ENCODE measurements at regions not wholly inside any gene's neighbourhood (a gene's known extent, or its start where the extent isn't known, plus 50 kb on each side); places are given as distances from the start of the nearest gene placed in this dataset.
"Not testable (repeated sequence)": the region's sequence is repeated elsewhere in the genome, so short reads cannot be mapped to it uniquely, and the experiment has no call there.

DNA sequence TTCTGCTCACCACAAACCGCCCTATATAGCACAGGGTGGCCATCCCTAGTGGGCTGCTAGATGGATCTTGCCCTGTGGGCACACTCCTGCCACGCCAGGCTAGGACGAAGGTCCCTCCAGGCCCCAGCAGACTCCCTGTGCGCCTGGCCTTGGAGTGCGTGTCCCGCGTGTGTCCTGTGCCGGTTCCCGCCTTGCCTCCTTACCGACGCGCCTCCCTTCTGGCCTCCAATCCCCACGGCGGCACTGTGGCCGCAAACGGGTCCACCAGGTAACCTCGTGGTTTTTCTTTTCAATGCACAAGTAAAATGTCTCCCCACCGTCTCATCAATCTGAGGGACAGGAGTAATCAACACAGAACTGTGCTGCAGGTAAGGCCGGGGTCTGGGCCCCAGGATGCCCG lies 133.8 kb upstream of the PHACTR3 start:
- Mint-ChIP-seq H3K36me3 (no peaks in the 10 kb centered on the region), H3K27me3 (peaks cover 9 to 11% of the 10 kb centered on the region in 2 donors), H3K4me1 (no peaks in the 10 kb centered on the region), H3K9me3 (no peaks in the 10 kb centered on the region), H3K4me3 (no peak overlapping the region), H3K27ac (no peak overlapping the region)
- no peak for DNase-seq
- no peak for ATAC-seq (replicated peaks)

DNA sequence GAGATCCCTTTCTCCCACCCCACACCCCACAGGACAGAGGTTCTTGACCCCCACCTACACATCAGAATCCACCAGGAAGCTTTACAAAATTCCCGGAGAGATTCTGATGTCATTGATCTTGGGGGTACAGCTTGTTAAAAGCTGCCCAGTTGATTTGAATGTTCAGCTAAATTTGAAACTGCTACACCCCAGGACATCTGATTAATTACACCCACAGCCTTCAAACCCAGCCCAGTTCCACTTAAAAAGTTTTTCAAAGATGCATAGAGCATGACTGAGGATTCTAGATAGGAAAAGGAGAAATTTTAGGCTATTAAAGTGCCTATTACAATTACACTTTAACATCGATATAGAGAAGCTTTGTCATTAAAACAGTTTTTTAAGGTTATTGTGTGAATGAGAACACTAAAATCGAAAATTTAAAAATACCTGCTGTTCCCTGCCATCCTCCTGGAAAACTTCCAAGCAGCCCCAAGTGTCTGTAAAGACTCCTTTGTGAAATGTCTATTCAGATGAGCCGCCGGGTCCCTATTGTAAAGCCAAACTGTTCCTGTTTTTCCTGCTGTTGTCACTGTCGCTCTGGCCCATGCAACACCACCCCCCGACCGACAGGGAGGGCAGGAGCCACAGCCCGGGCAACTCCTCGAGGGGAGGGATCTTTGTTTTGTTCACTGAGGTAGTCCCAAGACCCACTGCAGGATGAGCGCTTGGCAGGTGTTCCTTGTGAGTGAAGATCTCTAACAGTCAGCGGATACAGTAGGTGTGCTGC lies 132.5 kb upstream of the PHACTR3 start:
- ATAC-seq (replicated peaks) = no peak
- peaks cover 10 to 15% of the 10 kb centered on the region in 2 donors for H3K27me3 Mint-ChIP-seq
- H3K4me1 Mint-ChIP-seq = no peaks in the 10 kb centered on the region

DNA sequence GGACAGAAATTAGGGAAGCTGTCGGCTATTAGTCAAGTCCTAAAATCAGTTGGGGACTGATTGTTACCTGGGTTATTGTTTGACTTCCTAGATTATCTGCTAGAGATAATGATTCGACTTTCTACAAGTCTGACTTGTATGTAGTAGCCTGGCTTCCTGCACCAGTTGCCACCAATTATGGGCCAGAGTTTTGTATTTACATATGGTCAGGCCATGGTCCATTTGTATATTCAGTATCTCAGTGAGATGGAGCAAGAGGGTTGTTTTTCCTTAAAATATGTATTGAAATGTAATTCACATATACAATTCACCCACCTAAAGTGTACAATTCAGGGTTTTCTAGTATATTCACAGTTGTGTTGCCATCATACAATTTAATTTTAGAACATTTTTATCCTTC lies 130.6 kb upstream of the PHACTR3 start:
- H3K4me3 Mint-ChIP-seq = no peak overlapping the region
- peaks cover 12 to 15% of the 10 kb centered on the region in 2 donors for H3K27me3 Mint-ChIP-seq
- ATAC-seq (replicated peaks) = no peak
- no peaks in the 10 kb centered on the region for H3K36me3 Mint-ChIP-seq
- no peaks in the 10 kb centered on the region for H3K9me3 Mint-ChIP-seq
- no peaks in the 10 kb centered on the region for H3K4me1 Mint-ChIP-seq
- H3K27ac Mint-ChIP-seq = no peak overlapping the region
- no peak for DNase-seq

More for the DNA sequence above, 132.5 kb upstream of the PHACTR3 start:
- no peak for DNase-seq
- Mint-ChIP-seq H3K27ac (no peak overlapping the region), H3K36me3 (no peaks in the 10 kb centered on the region), H3K4me3 (no peak overlapping the region), H3K9me3 (no peaks in the 10 kb centered on the region)

DNA sequence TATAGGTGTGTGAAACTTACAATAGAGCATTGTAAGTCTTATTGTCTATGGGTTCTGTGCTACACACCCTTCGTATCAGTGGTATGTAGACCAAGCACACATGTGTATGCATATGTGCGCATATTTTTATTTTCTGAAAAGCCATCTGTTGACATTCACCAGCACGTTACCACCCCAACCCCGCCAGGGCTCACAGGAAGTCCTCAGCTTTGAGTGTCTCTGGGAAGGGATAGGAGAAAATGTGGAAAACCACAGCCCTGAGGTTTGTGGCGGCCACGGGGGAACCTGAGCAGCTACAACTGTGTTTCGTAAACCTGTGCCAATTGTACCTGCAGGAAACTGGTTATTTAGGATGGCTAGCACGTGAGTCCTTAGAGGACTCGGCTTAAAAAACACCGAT lies 123.3 kb upstream of the PHACTR3 start:
- DNase-seq (no peak), ATAC-seq (replicated peaks) (no peak)
- Mint-ChIP-seq H3K4me1 (no peaks in the 10 kb centered on the region), H3K27me3 (peaks cover 31 to 34% of the 10 kb centered on the region in 2 donors), H3K4me3 (no peak overlapping the region), H3K27ac (no peak overlapping the region), H3K9me3 (no peaks in the 10 kb centered on the region), H3K36me3 (no peaks in the 10 kb centered on the region)

DNA sequence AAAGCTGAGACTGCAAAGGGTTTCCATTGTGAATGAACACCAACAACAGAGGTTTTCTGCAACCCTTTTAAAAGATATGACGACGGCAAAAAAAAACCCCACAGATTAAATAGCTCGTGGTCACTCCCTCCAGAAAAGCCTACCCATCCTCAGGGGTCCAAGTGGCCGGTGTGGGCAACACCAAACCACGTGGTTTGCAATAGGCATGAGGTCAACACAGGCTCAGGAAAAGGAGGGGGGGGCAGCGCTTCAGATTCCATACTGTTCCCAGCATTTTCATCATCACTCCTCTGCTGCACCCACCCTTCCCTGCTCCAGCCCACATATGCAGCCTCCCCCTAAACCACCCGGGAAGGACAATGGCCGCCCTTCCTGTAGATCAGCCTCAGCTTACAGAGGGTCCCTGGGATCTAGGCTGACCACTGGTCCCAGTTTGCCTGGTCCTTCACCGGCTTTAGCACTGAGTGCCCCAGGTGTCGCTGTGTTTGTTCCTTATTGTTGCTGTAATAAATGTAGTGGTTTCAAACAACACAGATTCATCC lies 122.8 kb upstream of the PHACTR3 start:
- no peaks in the 10 kb centered on the region for H3K36me3 Mint-ChIP-seq

DNA sequence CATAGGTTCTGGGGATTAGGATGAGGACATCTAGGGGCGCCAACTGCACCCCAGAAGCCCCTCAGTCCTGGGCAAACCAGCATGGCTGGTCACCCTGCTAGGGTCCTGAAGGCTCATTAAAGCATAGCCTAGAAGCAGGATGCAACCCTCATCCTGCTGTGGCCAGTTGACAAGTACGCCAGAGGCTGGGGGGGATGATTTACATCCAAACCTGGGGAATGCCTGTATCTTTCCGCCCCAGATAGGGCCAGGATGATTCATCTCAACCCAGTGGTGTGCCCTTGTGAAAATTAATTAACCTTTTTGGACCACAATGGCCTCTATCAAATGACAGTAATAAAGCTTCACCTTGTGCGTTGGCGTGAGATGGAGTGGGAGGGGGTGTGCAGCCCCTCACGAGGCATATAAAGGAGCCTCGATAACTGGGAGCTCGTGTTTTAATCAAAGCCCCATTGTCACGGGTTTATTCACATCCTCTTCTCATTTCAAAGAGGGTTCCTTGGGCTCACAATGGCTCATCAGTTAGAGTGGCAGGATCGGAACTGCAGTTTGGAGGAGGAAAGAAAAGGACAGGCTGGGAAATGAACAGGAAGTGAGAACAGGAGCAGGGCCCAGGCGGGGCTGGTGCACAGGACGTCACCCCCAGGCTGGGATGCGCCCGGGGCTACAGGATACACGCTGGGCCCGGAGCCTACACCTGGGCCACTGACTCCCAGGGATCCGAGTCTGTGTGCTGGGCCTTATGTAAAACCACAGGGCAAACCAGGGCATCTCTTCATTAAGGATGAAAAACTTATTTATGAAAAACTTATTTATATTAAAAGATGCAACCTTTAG lies 121.8 kb upstream of the PHACTR3 start:
- no peak overlapping the region for H3K27ac Mint-ChIP-seq
- H3K9me3 Mint-ChIP-seq = no peaks in the 10 kb centered on the region
- H3K36me3 Mint-ChIP-seq = no peaks in the 10 kb centered on the region
- DNase-seq (no peak), ATAC-seq (replicated peaks) (no peak)
- no peaks in the 10 kb centered on the region for H3K4me1 Mint-ChIP-seq
- no peak overlapping the region for H3K4me3 Mint-ChIP-seq
- H3K27me3 Mint-ChIP-seq = peaks cover 27 to 29% of the 10 kb centered on the region in 2 donors

More for the DNA sequence above, 122.8 kb upstream of the PHACTR3 start:
- DNase-seq (no peak), ATAC-seq (replicated peaks) (no peak)
- no peaks in the 10 kb centered on the region for H3K9me3 Mint-ChIP-seq
- no peak overlapping the region for H3K27ac Mint-ChIP-seq
- peaks cover 27 to 34% of the 10 kb centered on the region in 2 donors for H3K27me3 Mint-ChIP-seq
- H3K4me3 Mint-ChIP-seq = no peak overlapping the region
- H3K4me1 Mint-ChIP-seq = no peaks in the 10 kb centered on the region

DNA sequence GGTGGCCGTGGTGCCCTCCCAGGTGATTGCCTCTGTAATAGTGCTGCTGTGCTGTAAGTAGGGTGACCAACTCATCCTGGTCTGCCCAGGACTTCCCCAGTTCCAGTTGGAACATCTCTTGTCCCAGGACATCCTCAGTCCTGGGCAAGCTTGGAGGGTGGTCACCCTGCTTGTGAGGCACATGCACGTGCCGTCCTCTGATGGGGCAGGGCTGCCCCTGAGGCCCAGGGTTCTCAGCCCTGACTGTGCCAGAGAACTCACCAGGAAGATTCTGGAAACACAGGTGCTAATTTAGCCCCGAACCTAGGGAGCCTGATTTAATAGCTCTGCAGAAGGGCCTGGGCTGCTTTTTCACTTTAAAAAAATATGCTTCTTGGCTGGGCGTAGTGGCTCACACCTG lies 120.9 kb upstream of the PHACTR3 start:
- Mint-ChIP-seq H3K27me3 (peaks cover 27 to 29% of the 10 kb centered on the region in 2 donors), H3K9me3 (no peaks in the 10 kb centered on the region)
- DNase-seq = no peak

DNA sequence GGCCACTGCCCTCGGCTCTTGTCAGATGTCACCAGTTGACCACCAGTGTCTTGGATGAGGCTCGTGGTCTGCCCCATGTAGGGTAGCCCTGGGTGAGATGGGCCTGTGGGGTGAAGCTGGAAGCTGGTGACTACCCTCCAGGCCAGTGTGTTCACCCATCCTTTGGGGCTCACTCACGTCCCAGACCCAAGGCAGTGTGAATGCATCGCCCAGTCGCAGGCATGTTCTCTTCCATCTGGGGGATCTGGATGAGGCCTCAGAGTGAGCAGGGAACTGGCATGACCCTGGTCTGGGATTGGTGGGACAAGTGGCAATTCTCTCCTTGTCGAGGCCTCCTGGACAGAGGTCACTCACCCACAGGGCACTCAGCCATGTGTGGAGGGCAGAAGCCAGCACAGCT lies 120.1 kb upstream of the PHACTR3 start:
- Mint-ChIP-seq H3K4me3 (no peak overlapping the region), H3K27ac (no peak overlapping the region), H3K9me3 (no peaks in the 10 kb centered on the region), H3K27me3 (peaks cover 27 to 29% of the 10 kb centered on the region in 2 donors), H3K4me1 (no peaks in the 10 kb centered on the region), H3K36me3 (no peaks in the 10 kb centered on the region)
- DNase-seq (no peak), ATAC-seq (replicated peaks) (no peak)

More for the DNA sequence above, 120.9 kb upstream of the PHACTR3 start:
- H3K4me3 Mint-ChIP-seq = no peak overlapping the region
- no peaks in the 10 kb centered on the region for H3K4me1 Mint-ChIP-seq
- H3K36me3 Mint-ChIP-seq = no peaks in the 10 kb centered on the region
- H3K27ac Mint-ChIP-seq = no peak overlapping the region
- ATAC-seq (replicated peaks) = no peak

DNA sequence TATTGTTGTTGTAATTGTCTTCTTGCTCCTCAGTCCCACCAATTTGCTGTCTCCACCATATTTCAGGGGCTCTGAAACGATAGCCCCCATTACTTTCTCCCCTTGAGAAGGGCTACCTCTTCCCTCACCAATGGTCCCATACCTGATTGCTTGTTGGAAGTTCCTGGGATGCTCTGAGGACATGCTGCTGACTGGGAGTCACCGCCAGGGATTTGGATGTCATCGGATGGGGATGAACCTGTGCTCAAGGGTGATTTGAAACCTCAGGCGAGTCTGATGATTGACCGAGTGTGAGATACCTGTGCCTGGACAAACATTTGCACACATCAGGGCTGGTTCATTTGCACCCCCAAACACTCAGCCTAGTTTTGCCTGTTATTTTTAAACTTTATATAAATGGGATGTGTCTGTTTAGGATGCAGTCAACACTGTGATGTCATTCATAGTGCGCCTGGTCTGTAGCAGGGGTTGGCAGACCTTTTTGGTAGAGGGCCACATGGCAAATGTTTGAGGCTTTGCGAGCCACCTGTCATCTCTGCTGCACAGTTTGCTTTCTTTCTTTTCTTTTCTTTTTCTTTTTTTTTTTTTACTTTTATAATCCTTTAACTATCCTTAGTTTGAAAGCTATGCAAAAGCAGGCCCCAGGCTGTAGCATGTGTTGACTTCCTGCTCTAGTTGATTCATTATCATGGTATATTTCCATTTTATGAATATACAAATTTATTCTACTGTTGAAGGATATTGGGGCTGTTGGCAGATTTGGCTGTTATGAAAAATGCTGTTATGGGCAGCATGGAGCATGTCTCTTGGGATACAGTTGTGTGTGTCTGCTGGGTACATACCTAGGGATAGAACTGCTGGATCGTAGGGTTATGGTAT lies 118.5 kb upstream of the PHACTR3 start:
- peaks cover 18 to 22% of the 10 kb centered on the region in 2 donors for H3K27me3 Mint-ChIP-seq
- no peak for ATAC-seq (replicated peaks)
- no peak for DNase-seq
- H3K9me3 Mint-ChIP-seq = no peaks in the 10 kb centered on the region
- H3K27ac Mint-ChIP-seq = no peak overlapping the region
- H3K36me3 Mint-ChIP-seq = no peaks in the 10 kb centered on the region
- no peaks in the 10 kb centered on the region for H3K4me1 Mint-ChIP-seq
- no peak overlapping the region for H3K4me3 Mint-ChIP-seq

DNA sequence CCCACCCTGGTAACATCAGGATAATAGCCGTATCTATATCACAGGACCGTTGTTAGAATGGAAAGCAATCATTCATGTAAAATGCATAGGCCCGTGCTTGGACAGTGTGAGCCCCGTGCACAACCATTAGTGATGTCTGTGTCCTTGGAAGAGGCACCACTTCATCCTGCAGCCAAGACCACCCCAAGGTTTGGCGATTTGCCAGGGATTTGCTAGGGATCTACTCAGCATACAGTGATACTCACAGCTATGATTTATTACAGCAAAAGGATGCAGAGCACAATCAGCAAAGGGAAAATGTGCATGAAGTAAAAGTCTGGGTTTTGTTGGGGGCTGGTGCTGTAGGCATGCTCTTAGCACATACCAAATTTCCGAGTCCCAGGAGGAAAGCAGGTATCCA lies 115.9 kb upstream of the PHACTR3 start:
- peaks cover 13 to 16% of the 10 kb centered on the region in 2 donors for H3K27me3 Mint-ChIP-seq
- DNase-seq; H3K36me3 Mint-ChIP-seq; H3K27ac Mint-ChIP-seq; ATAC-seq (replicated peaks); H3K4me1 Mint-ChIP-seq; H3K9me3 Mint-ChIP-seq; H3K4me3 Mint-ChIP-seq: not testable (repeated sequence)

DNA sequence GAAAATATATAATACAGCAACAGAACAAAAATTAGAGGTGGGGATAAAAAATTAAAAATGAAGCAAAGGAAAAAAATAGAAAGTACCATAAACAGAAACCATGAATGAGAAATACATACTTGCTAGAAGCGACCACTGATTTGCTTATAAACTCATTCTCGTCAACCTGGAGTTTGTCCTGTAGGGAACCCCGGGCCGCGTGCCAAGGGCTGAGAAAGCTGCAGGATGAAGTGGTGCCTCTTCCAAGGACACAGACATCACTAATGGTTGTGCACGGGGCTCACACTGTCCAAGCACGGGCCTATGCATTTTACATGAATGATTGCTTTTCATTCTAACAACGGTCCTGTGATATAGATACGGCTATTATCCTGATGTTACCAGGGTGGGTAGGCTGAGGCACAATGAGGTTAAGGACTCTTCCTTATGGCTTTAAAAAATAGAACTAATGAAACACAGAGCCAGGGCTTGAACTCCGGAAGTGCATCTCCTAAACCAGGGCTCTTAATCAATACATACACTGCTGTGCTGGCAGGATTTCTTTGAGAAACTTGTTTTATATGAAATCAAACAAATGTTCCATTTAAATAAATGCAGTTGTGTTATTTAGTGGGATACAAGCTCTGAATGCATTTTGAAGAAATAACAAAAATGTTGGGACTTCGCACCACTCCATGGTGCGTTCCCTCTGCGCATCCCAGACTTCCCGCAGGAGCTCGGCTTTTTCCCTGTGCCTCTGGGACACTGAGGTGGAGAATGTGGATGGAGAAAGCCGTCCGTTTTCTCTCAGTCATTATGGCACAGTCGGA lies 113.9 kb upstream of the PHACTR3 start:
- H3K4me1 Mint-ChIP-seq; H3K4me3 Mint-ChIP-seq; H3K36me3 Mint-ChIP-seq; H3K27ac Mint-ChIP-seq; ATAC-seq (replicated peaks); DNase-seq; H3K9me3 Mint-ChIP-seq: not testable (repeated sequence)
- H3K27me3 Mint-ChIP-seq = peaks cover 12 to 22% of the 10 kb centered on the region in 2 donors

DNA sequence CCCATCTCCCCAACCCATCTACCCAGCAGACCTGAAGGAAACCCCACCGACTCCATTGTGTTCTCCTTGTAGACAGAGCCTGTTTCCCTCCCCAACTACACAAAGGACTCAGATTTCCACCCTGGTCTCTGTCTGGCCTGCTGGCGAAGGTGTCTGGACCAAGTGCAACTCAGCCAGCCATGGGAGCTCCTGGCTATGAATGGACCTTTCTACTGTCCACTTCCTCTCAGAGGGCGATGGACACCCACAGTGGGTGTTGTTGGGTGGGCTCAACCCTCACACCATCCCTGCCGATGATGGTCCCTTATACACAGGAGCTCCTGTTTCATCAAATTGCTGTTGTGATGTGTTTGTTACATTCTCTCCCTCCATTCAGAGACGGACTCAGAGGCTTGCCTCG lies 112.5 kb upstream of the PHACTR3 start:
- Mint-ChIP-seq H3K27ac (no peak overlapping the region), H3K4me3 (no peak overlapping the region), H3K9me3 (no peaks in the 10 kb centered on the region), H3K27me3 (peaks cover 13 to 30% of the 10 kb centered on the region in 2 donors), H3K4me1 (peaks cover 0 to 6% of the 10 kb centered on the region in 2 donors), H3K36me3 (no peaks in the 10 kb centered on the region)
- no peak for ATAC-seq (replicated peaks)
- DNase-seq = no peak

DNA sequence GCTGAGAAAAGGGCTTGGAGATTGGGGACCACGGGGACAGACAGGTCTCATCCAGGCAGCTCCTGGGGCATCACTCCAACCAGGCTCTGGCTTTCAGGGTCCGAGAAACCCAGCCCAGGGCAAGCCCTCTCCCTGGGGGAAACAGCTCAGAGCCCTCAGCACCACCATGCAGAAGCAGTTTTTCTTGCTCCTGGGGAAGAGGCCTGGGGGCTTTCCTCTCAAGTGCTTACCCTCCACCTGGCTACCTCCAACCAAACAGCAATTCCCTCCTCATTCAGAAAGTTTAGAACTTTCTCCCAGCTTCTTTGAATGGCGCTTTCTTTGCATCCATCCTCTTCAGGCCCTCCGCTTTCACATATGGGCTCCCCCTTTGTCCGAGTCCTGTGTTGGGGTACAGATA lies 110.4 kb upstream of the PHACTR3 start:
- no peak for DNase-seq
- no peak for ATAC-seq (replicated peaks)
- no peaks in the 10 kb centered on the region for H3K36me3 Mint-ChIP-seq
- H3K4me1 Mint-ChIP-seq = peaks cover 0 to 6% of the 10 kb centered on the region in 2 donors
- no peak overlapping the region for H3K27ac Mint-ChIP-seq
- H3K27me3 Mint-ChIP-seq = peaks cover 16 to 42% of the 10 kb centered on the region in 2 donors
- H3K9me3 Mint-ChIP-seq = no peaks in the 10 kb centered on the region
- H3K4me3 Mint-ChIP-seq = no peak overlapping the region

All from stimulated activated naive B cell treated with anti-CD40 and anti-IgM and Interleukin-4, amounts not matched to agents 10 μg/mL and 1 μg/mL and 100 μg/mL, for 72 hours (primary cell).